GM12878 (cell line): ENCODE measurements at regions not wholly inside any gene's neighbourhood (a gene's known extent, or its start where the extent isn't known, plus 50 kb on each side); places are given as distances from the start of the nearest gene placed in this dataset.

Experiments
- ATAC-seq: fragments of 200-7000 bp; cut with Tn5 transposase; 3 replicates; pipeline ENCODE4 v1.9.1; 2020; ENCODE audit warnings: mild to moderate bottlenecking, moderate library complexity
- BruUV-seq: library from RNA; stranded (reverse); fragments of 400-500 nt; replicated peaks from 2 replicates; lab custom pipeline; 2021; lab: Mats Ljungman, UMichigan
- CTCF ChIA-PET: fragments of 300-600 bp; sonication (Branson Sonifier 250); formaldehyde crosslinking; extraction: SDS; loops from one replicate; lab custom pipeline; 2021; ENCODE audit warnings: inconsistent platforms; lab: Yijun Ruan, JAX
- POLR2A ChIA-PET: fragments of 350-600 bp; formaldehyde crosslinking; extraction: SDS; loops from one replicate; lab custom pipeline; 2021; ENCODE audit warnings: inconsistent platforms; lab: Charles Lee
- RAD21 ChIA-PET: fragments of 300-600 bp; sonication (Branson Sonifier 250); formaldehyde crosslinking; loops from one replicate; lab custom pipeline; 2023; ENCODE audit warnings: antibody characterized with exemption; ENCODE audit not compliant: unreplicated experiment; lab: Charles Lee
- SMC1A ChIA-PET: fragments of 300-600 bp; sonication (Branson Sonifier 250); formaldehyde crosslinking; loops from one replicate; lab custom pipeline; 2023; ENCODE audit not compliant: unreplicated experiment, uncharacterized antibody; lab: Charles Lee
- DNase-seq: peaks from one replicate; pipeline ENCODE4 v3.0.0-alpha.2; 2011; ENCODE audit warnings: low read depth, low spot score
- FAIRE-seq: peaks from 3 replicates; lab custom pipeline; 2011; peaks lifted over from hg19 to GRCh38; lab: Jason Lieb, UNC
- H2AFZ ChIP-seq: 2 replicates; pipeline ENCODE4 v1.6.0; 2011; ENCODE audit warnings: low read depth, low read length, control low read depth; ENCODE audit not compliant: control insufficient read depth
- H3K27ac ChIP-seq: 2 replicates; pipeline ENCODE4 v1.5.1; 2011; ENCODE audit warnings: control low read depth; ENCODE audit not compliant: control insufficient read depth, insufficient read depth
- H3K27me3 ChIP-seq, 2 experiments: replicated peaks in 1 of 2; 2 replicates each; pipeline versions ENCODE4 v1.6.0 to v1.6.1; 2011; ENCODE audit warnings: low read length in 1 of 2; ENCODE audit not compliant: control insufficient read depth in 2 of 2, insufficient read depth in 2 of 2
- H3K36me3 ChIP-seq, 2 experiments: 2 replicates each; pipeline ENCODE4 v1.5.1; 2011; ENCODE audit warnings: low read length in 1 of 2; ENCODE audit not compliant: control insufficient read depth in 2 of 2, insufficient read depth in 2 of 2
- H3K4me1 ChIP-seq: 2 replicates; pipeline ENCODE4 v1.6.1; 2011; ENCODE audit warnings: mild to moderate bottlenecking, low read length, moderate library complexity, mixed read lengths; ENCODE audit not compliant: control insufficient read depth, insufficient read depth
- H3K4me2 ChIP-seq: 2 replicates; pipeline ENCODE4 v1.6.0; 2011; ENCODE audit warnings: control low read depth; ENCODE audit not compliant: control insufficient read depth, insufficient read depth
- H3K4me3 ChIP-seq: fragments of 200-600 bp; sonication (generic); 2 replicates; pipeline ENCODE4 v1.5.1; 2016
- H3K79me2 ChIP-seq: 2 replicates; pipeline ENCODE4 v1.6.0; 2011; ENCODE audit warnings: low read length; ENCODE audit not compliant: control insufficient read depth, insufficient read depth
- H3K9ac ChIP-seq: 2 replicates; pipeline ENCODE4 v1.8.0; 2011; ENCODE audit warnings: low read length, control low read depth, mixed read lengths; ENCODE audit not compliant: control insufficient read depth, insufficient read depth
- H3K9me3 ChIP-seq: replicated peaks from 3 replicates; pipeline ENCODE4 v1.5.1; 2011; ENCODE audit warnings: mild to moderate bottlenecking, low read length; ENCODE audit not compliant: control insufficient read depth, insufficient read depth
- H4K20me1 ChIP-seq: 2 replicates; pipeline ENCODE4 v1.6.0; 2011; ENCODE audit not compliant: control insufficient read depth, insufficient read depth
- BACH1 ChIP-seq: fragments of 450-650 bp; IDR thresholded peaks from 2 replicates; pipeline ENCODE4 v1.6.1; 2017; ENCODE audit warnings: mild to moderate bottlenecking, borderline replicate concordance
- EED ChIP-seq: sonication (generic); IDR thresholded peaks from 2 replicates; pipeline ENCODE4 v1.6.1; 2016; ENCODE audit warnings: antibody characterized with exemption, low read depth
- MEF2B ChIP-seq: fragments of 450-650 bp; IDR thresholded peaks from 2 replicates; pipeline ENCODE4 v1.6.1; 2018; ENCODE audit warnings: mild to moderate bottlenecking, moderate library complexity; ENCODE audit not compliant: partially characterized antibody, poor library complexity, severe bottlenecking
- NBN ChIP-seq: fragments of 450-650 bp; IDR thresholded peaks from 2 replicates; pipeline ENCODE4 v1.6.1; 2016
- PKNOX1 ChIP-seq: fragments of 450-650 bp; IDR thresholded peaks from 2 replicates; pipeline ENCODE4 v1.6.1; 2016; ENCODE audit warnings: mild to moderate bottlenecking
- SP1 ChIP-seq: IDR thresholded peaks from one replicate; pipeline ENCODE4 v1.6.1; 2011; ENCODE audit warnings: low read depth, low read length
- TCF3 ChIP-seq: IDR thresholded peaks from 2 replicates; pipeline ENCODE4 v1.6.1; 2012; ENCODE audit warnings: low read depth, mild to moderate bottlenecking, low read length, borderline replicate concordance; ENCODE audit not compliant: insufficient read depth
- ZBTB11 ChIP-seq: fragments of 450-650 bp; formaldehyde crosslinking; IDR thresholded peaks from 2 replicates; pipeline ENCODE4 v1.5.0; 2022; ENCODE audit warnings: mild to moderate bottlenecking, missing genetic modification characterization
- WGBS: methylation state at CpG from one replicate; pipeline ENCODE4 v1.1.6; 2016; ENCODE audit warnings: low lambda C conversion rate; ENCODE audit not compliant: insufficient replicate concordance, insufficient coverage; ENCODE audit errors: missing lambda C conversion rate; 5-methylcytosine and 5-hydroxymethylcytosine counted together
- in situ Hi-C: fragments of 300-500 bp; cut with MboI; formaldehyde crosslinking; loops from 9 replicates; pipeline ENCODE4 v1.14.3; 2018; ENCODE audit warnings: mixed read lengths
- intact Hi-C: fragments of 100-400 bp; cut with micrococcal nuclease; formaldehyde crosslinking; loops from one replicate; pipeline ENCODE4 v1.14.2; 2022; ENCODE audit not compliant: unreplicated experiment

GRCh38 chr10:65360497-65360896, 1565.3 kb upstream of the LRRTM3 start:
- H3K4me1 ChIP-seq = no peaks in the 10 kb centered on the region

GRCh38 chr10:65365878-65366277, 1560.0 kb upstream of the LRRTM3 start:
- Histone ChIP-seq H3K9ac (no peak overlapping the region), H3K36me3 (no peaks in the 10 kb centered on the region), H3K4me2 (no peak overlapping the region), H4K20me1 (no peaks in the 10 kb centered on the region), H2AFZ (no peak overlapping the region), H3K27me3 (no peaks in the 10 kb centered on the region), H3K27ac (no peak overlapping the region), H3K4me1 (no peaks in the 10 kb centered on the region), H3K9me3 (no peaks in the 10 kb centered on the region), H3K79me2 (no peaks in the 10 kb centered on the region), H3K4me3 (no peak overlapping the region)
- intact Hi-C loops (no loop called here), in situ Hi-C loops (no loop called here)
- ATAC-seq = no peak
- FAIRE-seq = no peak
- TF ChIP-seq PKNOX1 (no peak), EED (no peak), SP1 (no peak), TCF3 (no peak), NBN (no peak), ZBTB11 (no peak)
- BruUV-seq = no TSS peak
- CTCF ChIA-PET = no interaction called here
- POLR2A ChIA-PET = no interaction called here
- RAD21 ChIA-PET = no interaction called here
- 0% methylated on average over 1 of the region's 1 CpG for WGBS
- SMC1A ChIA-PET = no interaction called here
- no peak for DNase-seq

More at GRCh38 chr10:65360497-65360896, 1565.3 kb upstream of the LRRTM3 start:
- no peaks in the 10 kb centered on the region for H4K20me1 ChIP-seq
- intact Hi-C loops (no loop called here), in situ Hi-C loops (no loop called here)
- H3K9ac ChIP-seq = no peak overlapping the region
- RAD21 ChIA-PET = interaction anchor here (1.4 kb wide), 1 partner anchor 820 kb away, joined by 3 read pairs; no protein-coding TSS in a partner anchor
- H2AFZ ChIP-seq = no peak overlapping the region
- ATAC-seq (no peak), DNase-seq (no peak), FAIRE-seq (no peak)
- SMC1A ChIA-PET = interaction anchor here (1.4 kb wide), 1 partner anchor 9 kb away, joined by 4 read pairs; no protein-coding TSS in a partner anchor
- no peak overlapping the region for H3K4me3 ChIP-seq
- CTCF ChIA-PET = no interaction called here
- POLR2A ChIA-PET = no interaction called here
- BruUV-seq = no TSS peak
- TF ChIP-seq BACH1 (no peak), MEF2B (no peak)
- no peaks in the 10 kb centered on the region for H3K27me3 ChIP-seq
- no peak overlapping the region for H3K27ac ChIP-seq
- no peaks in the 10 kb centered on the region for H3K36me3 ChIP-seq
- 67% methylated on average over 2 of the region's 2 CpGs for WGBS
- H3K9me3 ChIP-seq = no peaks in the 10 kb centered on the region
- H3K79me2 ChIP-seq = no peaks in the 10 kb centered on the region
- H3K4me2 ChIP-seq = no peak overlapping the region
